ENCODE measurements at regions not wholly inside any gene's neighbourhood (a gene's known extent, or its start where the extent isn't known, plus 50 kb on each side); places are given as distances from the start of the nearest gene placed in this dataset.
"Not testable (repeated sequence)": the region's sequence is repeated elsewhere in the genome, so short reads cannot be mapped to it uniquely, and the experiment has no call there.

DNA sequence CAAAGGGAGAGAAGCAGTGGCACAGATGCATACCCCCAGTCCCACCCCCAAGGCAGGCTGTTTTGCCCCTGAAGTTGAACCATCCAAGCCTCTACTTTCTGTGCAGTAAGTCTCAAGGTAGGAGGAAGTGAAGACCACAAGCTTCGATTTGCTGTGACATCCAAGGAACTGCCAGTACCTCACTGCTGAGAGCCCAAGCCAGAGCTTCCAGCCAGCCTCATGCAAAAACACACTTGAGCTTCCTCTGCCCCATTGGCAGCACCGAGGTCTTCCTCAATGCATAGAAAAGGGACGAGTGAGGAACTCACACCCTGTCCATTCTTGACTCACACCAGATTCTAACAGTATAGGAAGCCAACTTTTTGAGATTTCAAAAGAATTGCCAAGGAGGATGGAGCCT, 311.7 kb downstream of the BCL2L11 start:
- DNase-seq, result not testable (repeated sequence)

DNA sequence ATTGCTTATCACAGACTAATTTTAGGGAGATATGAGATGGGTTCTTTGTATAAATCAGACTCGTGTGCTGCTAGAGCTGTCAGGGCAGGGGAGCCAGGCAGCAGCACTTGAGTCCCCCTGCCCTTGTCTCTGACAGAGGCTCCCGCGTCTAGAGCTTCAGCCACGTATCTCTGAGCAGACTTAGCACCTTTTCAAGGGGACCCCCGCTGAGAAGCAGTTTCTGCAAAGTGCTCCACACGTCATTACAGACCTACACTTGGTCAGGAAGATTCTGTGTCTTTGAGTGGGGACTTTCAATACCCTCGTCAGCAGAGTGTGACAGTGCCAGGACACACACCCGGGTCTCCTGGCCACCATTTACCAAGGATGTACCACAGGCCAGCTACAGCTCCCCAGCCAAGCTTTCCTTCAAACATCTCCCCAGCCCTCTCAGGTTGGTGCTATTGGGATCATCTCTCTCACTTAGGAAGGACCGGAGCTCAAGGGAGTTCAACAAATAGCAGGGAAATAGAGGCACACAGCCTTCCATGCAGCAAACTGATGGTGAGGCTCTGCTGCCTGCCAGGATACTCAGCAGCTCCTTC, 312.3 kb downstream of the BCL2L11 start:
- DNase-seq, result not testable (repeated sequence)

DNA sequence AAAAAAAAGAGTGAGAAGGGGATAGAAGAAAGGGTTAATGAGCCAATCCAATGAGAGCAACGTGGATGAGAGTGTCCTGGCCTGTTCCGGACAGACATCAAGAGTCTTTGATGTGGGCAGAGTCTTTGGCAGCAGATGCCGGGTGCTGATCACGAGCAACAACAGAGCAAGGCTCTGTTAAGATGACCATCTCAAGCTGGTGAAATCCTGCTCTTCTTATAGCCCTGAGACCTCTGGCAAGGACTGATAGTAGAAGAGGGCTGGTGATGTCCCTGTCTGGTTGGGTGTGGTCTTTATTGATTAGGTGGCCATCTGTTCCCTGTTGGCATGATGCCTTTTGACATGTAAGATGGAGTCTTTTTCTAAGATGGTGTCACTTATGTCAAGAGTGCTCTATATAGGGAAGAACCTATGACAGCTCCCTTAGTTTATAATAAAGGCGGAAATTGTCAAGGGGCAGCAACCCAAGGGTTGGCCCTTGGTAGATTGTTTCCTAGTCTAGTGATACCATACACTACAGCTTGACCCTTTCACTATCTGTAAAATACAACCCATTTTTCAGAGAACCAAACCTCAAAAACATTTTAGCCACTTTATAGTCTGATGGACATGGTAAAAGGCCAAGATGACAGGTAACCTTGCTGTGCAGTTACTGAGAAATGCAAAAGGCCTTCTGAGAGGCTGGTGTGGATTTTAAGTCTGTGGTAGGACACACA, 313.3 kb downstream of the BCL2L11 start:
- not testable (repeated sequence) for DNase-seq

DNA sequence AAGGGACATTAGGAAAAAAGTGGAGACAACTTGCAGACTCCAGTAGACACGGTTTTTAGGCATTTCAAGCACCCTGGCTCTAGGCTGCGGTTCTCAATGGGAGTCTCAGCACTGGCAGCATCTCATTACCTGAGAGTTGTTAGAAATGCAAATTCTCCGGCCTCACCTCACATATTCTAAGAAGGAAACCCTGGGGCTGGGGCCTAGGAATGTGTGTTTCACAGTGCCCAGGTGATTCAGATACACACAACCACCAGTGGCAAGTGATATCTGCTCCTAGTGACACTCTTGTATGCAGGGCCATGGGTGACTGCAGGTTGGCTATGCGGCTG, 313.9 kb downstream of the BCL2L11 start:
- not testable (repeated sequence) for DNase-seq

DNA sequence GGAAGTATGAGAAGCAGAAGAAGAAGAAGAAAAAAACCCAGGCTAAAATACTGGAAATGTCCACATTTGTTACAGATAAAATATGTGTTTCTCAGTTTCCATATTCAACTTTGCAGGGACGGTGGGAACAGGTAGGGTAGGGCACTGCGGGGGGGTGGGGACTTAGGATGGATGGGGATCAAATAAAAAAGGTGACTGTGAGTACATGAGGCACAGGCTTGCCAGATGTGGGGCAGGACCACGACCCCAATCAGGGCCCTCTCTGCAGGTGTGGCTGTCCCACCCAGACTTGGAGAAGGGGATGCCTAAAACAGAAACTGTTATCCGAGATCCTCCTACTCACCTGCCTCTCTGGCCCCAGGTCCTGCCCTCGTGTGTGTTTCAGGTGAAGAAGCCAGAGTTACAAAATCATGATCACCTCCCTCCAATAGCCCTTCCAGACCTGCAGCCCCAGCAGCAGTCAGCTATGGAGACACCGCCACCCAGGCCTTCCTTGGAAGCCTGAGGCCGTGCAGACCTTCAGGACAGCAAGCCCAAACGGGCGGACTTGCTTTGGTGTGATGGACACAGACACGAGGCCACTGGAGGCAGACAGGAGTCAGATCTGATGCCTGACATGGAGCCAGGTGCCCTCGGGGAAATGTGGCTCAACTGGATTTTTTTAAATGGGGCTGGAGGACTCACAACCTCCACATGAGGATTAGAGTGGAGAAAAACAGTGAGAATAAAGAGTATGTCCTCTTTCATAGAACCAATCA, 315.0 kb downstream of the BCL2L11 start:
- not testable (repeated sequence) for DNase-seq

DNA sequence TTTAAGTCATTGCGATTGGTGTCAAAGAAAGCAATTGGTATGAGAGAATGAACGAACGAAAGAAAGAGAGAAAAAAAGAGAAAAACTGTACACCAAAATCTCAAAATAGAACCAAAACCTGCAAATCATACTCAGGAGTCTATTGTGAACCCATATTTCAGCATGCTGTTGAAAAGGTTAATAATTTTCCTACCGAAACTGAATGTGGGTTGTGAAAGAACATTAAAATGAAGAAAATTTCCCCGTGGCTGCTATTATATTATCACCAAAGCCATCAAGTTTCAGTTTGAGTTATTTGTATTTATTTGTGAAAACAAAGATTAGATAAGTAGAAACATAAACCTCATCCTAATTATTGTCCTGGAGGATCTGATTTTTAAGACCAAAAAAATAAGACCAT, 315.7 kb downstream of the BCL2L11 start:
- DNase-seq, result not testable (repeated sequence)

DNA sequence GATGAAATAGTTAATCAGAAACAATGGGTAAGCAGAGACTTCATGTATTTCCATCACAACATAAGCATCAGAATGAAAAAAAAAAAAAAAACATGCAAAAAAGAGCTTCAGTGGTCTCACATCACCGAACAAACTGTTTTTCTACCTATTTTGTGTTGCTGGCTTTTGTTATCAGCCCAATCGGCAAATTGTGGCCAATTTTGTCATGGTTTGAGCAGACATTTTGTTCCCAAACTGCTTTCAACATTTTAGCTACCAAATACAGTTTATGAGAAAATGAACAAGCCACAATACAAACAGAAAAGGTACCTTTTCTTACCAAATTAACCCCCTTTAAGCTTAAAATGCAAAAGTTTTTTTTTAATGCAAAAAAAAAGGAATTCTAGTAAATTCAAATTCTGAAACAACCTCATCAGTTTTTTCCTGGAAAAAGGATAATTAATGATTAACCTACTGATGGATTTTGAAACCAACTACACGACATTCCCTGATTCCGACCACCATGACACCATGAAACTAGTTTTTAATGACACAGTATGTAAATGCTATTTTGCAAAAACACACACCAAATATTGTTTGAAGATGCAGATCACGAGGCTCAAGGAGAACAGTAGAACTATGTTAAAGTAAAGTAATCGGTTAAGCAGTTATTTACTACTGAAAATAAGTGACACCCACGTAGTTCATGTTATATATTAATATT, 316.7 kb downstream of the BCL2L11 start:
- not testable (repeated sequence) for DNase-seq

DNA sequence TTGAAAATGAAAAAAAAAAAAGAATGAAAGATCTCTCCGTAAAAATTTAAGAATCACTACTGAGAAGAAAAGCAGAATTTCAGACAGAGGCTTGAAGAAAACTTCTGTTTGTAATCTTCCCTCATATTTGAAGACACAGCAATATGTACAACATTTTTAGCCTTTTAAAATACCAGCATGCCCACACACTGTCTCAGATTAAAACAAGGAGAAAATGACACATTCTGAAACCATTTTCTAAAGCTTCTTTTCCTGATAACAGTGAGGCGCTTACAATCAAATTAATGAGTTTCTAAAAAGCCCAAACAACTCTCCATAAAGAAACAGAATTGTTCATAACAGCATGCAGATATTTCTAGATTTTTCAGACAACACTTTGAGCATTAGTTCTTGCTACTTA, 317.4 kb downstream of the BCL2L11 start:
- not testable (repeated sequence) for DNase-seq

DNA sequence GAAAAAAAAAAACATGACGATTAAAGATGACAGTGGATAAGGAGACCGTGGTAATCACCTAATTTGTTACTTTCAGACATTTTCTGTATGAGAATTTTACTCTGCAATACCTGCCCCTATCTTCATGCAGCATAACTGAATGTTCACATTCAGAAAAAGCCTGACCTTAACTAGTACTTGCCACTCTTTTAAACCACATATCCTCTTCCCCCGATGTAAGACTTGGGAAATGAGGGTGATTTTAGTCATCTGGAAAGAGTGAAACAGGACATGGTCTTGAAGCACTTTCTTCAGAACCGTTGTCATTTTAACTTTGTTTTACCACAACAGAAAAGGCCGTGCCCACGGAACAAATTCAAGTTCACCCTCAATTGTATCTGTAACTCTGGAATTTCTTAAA, 318.5 kb downstream of the BCL2L11 start:
- DNase-seq, result not testable (repeated sequence)

DNA sequence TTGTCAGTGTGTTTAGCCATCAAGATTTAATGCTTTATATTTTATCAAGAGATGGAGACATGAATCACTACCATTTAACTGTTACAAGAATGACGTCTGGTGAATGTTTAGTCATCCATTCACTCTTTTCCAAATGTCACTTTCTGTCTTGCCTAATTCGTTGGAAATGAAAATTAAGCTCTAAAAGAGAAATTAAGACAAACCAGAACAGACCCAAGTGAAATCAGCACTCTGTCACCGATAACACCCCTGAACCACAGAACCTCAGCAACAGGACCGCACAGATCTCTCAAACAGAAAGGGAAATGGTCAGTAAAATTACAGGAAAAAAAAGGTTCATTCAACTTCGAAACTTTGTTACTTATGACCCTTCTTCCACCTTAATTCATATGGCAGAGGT, 320.9 kb downstream of the BCL2L11 start:
- DNase-seq, result not testable (repeated sequence)

DNA sequence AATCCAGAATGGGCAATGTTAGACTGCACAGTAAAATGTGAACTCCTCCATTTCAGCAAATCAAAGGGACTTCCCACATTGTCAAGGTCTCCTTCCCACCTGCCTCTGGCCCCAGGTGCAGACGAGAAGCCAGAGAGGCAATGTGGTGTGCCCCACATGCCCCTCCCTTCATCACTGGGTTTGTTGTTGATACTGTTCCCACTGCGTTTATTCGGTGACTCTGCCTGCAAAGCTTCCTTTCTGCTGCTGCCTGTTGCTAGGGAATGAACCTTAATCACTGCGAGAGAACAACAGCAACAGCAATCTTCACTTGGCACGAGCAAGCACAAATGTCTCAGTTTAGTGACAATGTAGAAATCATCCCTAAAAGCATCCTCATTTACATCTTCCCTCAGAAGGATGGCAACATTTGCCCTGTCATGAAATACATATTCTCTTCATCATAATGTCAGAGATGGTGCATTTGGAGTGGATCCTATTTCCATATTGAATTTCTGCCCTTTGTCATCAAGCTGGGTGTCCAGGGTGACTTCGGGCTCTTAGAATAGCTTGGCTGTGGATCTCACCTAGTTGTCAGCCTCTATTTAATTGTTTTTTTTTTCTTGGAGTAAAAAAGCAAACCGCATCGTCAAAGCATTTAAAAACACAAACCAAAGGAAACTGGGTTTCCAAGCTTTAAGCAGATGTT, 322.2 kb downstream of the BCL2L11 start:
- not testable (repeated sequence) for DNase-seq

DNA sequence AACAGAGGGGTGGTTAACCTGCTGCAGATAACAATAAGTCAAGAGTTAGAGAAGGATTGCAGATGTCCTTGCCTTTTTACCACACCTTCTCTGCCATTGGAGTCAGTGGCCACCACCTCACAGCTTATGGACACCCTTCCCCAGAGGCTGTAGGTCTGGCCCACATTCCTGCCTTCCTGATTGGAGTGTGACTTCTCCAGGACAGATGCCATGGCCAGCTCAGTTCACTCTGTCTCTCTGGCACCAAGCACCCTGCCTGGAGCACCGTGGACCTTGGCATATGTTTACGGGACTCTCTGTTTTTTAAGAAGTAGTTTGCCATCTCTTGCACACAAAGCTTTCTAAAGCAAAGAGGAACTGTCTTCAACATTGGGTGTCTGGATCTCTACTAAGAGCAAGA, 323.8 kb downstream of the BCL2L11 start:
- DNase-seq, result not testable (repeated sequence)

DNA sequence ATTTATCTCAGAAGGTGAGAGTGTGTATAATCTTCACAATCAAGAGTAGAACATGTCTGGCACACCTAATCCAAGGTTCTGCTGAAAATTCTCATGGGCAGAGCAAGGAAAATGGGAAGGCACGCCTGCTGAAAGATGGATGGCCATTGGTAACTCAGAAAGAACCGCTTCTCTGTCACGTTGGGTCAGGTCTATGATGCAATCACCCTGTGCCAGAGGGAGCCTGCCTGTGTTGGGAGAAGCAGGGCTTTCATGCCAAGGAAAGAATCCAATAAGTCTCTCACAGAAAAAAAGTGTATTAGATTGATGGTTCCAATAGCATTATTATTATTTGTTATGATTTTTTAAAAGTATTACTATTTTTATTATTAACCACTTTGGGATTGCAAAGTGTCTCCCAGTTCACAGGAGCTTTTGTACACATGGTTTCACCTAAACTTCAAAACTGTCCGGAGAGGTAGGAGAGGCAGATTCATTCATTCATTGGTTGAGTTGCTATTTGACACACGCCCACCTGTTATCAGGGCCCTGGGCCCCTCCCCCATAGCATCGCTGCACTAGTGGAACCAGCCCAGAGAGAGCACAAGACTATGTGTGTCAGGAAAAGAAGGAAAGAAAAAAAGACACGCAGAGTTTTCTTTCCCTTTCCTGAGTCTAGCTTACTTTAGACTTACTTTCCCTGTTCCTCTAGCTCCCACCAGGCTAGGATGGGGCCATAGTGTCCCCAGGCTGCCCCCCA, 324.6 kb downstream of the BCL2L11 start:
- DNase-seq, result not testable (repeated sequence)

DNA sequence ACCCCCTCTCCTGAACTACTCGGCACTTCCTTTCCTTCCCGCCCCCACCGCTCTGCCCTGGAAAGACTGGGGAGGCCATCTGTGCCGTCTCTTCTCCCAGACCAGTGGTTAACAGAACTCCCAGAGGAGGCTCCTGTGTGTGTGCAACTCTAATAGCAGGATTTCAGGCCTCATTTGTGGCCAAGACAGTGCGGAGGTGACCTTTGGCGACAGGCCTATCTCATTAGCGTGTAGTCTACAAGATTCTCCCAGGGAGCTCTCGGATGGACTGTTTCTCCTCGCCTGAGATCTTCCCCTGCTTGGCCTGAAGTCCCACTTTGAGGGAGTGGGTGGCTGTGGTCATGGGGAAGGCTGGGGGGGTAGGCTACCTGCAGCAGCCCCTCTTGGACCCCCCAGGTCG, 325.2 kb downstream of the BCL2L11 start:
- not testable (repeated sequence) for DNase-seq

DNA sequence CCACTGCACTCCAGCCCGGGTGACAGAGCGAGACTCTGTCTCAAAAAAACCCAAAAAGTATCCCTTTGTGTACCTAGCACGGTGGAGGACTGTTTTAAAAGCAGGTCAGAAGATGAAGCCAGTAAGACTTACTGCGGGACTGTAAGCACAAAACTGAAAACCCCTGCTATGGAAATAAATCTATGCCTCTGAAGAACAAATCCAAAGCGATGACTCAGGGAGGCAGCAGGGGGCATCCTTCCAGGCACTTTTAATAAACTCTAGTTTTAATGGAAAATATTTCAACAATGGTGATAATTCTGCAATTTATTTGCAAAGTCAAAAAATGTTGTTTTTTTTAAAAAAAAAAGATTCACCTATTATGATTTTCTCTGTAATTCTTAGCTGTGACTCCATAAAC, 326.8 kb downstream of the BCL2L11 start:
- not testable (repeated sequence) for DNase-seq

DNA sequence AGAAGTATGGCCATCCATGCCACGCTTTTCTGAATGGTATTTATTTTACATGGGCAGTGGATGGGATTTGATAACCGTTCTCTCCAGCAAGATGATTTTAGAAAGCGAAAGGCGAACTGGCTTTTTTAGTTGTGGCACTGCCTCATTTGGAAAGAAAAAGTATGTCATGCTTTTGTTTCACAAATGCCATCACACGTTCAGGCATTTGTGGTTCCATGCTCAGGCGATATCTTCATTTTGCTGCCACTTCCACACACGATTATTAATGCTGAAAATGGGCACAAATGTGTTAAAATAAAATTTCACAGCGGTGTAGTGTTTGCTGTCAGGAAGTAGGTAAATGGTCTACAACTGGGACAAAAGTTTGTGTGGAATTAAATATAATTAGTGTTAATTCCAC, 328.1 kb downstream of the BCL2L11 start:
- not testable (repeated sequence) for DNase-seq

DNA sequence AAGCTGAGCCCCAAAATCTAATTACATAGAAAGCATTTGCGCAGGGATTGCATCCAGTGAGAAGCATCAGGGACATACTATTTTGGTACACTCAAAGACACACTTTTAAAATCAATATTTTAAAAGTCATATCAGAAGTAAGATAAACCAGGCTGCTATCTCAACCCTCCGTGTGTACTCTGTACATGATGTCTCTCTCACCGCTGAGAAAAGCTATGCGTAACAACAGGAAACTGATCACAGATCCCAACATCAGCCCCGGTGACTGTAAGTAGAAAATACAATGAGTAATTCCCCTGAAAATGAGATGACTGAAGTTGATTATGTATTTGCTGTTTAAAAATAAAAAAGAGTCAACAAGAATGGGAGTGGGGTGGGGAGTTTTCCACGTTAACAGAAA, 329.8 kb downstream of the BCL2L11 start:
- DNase-seq, result not testable (repeated sequence)

DNA sequence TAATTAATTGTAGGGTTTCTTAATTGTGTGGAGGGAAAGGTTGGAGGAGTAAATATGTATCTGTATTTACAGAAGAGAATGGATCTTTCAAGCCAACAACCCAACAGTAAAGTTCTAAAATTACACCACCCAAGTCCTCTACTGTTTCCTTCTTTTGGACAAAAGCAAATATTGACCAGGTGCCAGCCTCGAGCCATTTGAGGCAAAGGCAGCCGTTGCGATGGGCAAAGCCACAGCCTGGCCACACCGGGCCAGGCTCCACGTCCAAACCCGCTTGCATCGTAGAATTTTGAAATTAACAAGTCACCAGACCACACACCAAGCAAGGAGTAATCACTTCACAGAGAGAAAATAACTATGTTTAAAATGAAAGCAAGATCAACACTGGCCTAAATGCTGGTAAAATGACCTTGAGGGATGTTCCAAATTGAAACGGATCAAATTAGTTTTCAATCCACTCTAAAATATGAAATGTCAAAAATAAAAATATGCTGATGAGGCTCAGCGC, 331.0 kb downstream of the BCL2L11 start:
- not testable (repeated sequence) for DNase-seq

DNA sequence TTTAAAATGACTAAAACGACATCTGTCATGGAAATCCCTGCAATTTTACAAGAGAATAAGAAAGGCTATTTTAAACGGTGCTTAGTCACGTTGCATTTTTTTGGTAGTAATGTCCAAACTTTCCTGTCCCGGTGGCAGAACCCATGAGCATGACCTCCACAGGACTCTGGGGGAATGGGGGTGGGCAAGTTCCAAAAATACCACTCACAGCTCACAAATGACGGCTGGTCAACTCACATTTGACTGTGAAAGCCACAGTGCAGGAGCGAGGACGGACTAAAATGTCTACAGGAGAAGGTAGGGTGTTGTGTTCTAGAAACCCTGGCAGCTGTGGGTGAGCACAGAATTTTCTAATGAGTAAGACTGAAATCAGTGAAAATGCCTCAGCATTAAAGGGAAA, 331.5 kb downstream of the BCL2L11 start:
- DNase-seq, result not testable (repeated sequence)

DNA sequence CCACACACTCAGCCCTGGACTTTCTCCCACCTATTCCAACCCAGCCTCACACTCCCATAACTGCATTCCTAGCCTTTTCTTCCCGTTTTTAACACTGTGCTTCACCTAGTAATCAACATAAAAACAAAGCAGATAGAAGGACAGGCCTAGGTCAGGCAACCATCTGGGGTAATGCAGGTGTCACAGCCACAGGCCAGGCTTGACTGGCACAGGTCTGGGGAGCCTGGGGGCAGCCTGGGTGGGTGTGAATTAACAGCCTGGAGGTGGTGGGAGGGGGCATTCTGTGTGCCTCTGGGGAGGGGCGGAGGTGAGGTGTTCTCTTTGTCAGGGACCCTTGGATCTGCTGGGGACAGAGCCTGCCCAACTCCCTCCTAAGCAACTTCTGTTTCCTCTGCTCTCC, 332.6 kb downstream of the BCL2L11 start:
- DNase-seq, result not testable (repeated sequence)

DNA sequence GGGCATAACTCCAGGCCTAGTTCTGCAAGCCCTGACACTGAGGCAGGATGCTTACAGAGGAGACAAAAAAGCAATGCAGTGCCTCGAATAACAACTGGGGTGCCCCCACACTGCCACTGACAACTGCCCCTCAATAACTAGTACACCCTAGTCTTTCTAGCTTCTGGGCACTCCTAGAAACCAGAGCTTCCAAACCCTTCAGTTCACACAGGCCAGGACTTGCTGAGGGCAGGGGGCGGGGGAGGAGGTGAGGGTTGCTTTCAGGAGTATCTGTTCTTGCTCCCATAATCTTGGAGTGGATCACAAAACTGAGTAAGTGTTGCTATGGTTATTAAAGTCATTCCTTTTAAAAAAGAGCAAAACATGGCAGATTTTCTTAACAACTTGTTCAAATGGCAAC, 333.1 kb downstream of the BCL2L11 start:
- DNase-seq, result not testable (repeated sequence)

DNA sequence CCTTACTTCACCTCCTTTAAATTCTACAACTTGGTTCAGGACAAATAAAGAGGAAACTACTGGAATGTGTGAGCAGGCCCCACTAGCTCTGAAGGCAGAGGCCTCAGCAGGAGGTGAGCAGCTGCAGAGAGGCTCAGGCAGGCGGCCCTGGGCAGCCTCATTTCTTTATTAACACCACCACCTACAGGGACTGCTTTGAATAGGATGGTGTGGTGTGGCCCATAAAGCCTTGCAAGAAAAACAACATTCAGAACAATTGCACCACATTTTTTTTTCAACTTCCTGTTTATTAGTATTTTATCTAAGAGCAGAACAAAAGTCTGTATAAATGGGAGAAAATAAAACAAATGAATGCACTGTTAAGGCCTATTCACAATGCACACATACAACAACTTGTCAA, 333.7 kb downstream of the BCL2L11 start:
- peak; percentile 67 to 73 for DNase-seq
